ENCODE measurements at regions not wholly inside any gene's neighbourhood (a gene's known extent, or its start where the extent isn't known, plus 50 kb on each side); places are given as distances from the start of the nearest gene placed in this dataset.

DNA sequence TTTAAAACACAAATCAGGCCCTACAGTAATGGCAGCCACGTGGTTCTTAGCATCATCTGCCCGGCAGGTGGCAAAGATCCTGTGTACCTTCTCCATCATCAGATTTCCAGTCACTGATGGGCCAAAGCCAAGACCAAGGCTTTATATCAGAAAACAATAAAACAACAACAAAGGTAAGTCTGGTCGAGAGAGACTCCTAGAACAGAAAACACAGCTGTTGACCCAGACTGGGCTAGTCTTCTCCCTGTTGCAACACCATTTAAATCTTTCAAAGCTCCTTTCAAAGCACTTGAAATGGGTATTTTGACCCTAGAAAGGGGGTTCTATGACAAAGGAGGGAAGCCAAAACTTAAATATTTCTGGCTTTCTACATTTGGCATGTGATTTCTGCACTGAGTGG is 285.6 kb downstream of the IPMK start:
- no peak for TF ChIP-seq CTCF (IDR thresholded peaks at IDR 0.05)
- no peak for TF ChIP-seq EZH2 (IDR thresholded peaks at IDR 0.05; ENCODE audit: borderline replicate concordance, insufficient read depth, low read depth, low read length, poor library complexity, severe bottlenecking)
- H3K9ac ChIP-seq (ENCODE audit: low read length): no peak overlapping the region
- Mint-ChIP-seq H3K4me3 (no peak overlapping the region), H3K4me1 (no peaks in the 10 kb centered on the region), H3K27ac (no peak overlapping the region), H3K9me3 (ENCODE audit: insufficient read depth) (no peaks in the 10 kb centered on the region), H3K27me3 (no peaks in the 10 kb centered on the region)
- H2AFZ ChIP-seq (ENCODE audit: insufficient read depth, low read depth, low read length, poor library complexity, severe bottlenecking): no peak overlapping the region
- H3K27me3 ChIP-seq (replicated peaks in 1 of 4; ENCODE audit: control extremely low read depth in 1 of 4, control insufficient read depth in 3 of 4, insufficient read depth in 4 of 4, low read length in 3 of 4): no peaks in the 10 kb centered on the region
- no peaks in the 10 kb centered on the region for H3K79me2 ChIP-seq (ENCODE audit: control insufficient read depth, insufficient read depth, low read length)
- H3K4me3 ChIP-seq (ENCODE audit: control extremely low read depth in 1 of 5, extremely low read depth in 1 of 5, insufficient read depth in 1 of 5, low read depth in 2 of 5, low read length in 4 of 5): no peak overlapping the region
- H3K36me3 ChIP-seq (replicated peaks in 1 of 2; ENCODE audit: control extremely low read depth in 1 of 2, control insufficient read depth in 1 of 2, extremely low read depth in 1 of 2, insufficient read depth in 2 of 2, low read length in 1 of 2): no peaks in the 10 kb centered on the region
- no peaks in the 10 kb centered on the region for H4K20me1 ChIP-seq (ENCODE audit: control insufficient read depth, insufficient read depth, low read length, poor library complexity, severe bottlenecking)
- no peaks in the 10 kb centered on the region for H3K4me1 ChIP-seq (ENCODE audit: control insufficient read depth in 2 of 2, insufficient read depth in 2 of 2, low read length in 2 of 2)
- no peak for ATAC-seq (ENCODE audit: low read depth)
- H3K4me2 ChIP-seq (replicated peaks; ENCODE audit: low read depth, low read length, poor library complexity, severe bottlenecking): no peak overlapping the region
- ChIA-PET CTCF (no interaction called here), POLR2A (no interaction called here)
- intact Hi-C loops (cut with micrococcal nuclease): no loop called here
- no peaks in the 10 kb centered on the region for H3K9me3 ChIP-seq (ENCODE audit: control extremely low read depth in 1 of 3, control insufficient read depth in 2 of 3, insufficient read depth in 1 of 3, low read length in 2 of 3)
- no peak for DNase-seq
- WGBS (ENCODE audit: insufficient coverage): 59% methylated on average over 2 of the region's 3 CpGs
- H3K27ac ChIP-seq (ENCODE audit: low read length in 2 of 2): no peak overlapping the region

- WGBS (ENCODE audit: insufficient coverage): no CpG with 5 or more reads among the region's 2 CpGs
Measured at GRCh38 chr10:57979956-57980355, 287.7 kb downstream of the IPMK start.

More at GRCh38 chr10:57979956-57980355, 287.7 kb downstream of the IPMK start:
- no peaks in the 10 kb centered on the region for H3K36me3 ChIP-seq (replicated peaks in 1 of 2; ENCODE audit: control extremely low read depth in 1 of 2, control insufficient read depth in 1 of 2, extremely low read depth in 1 of 2, insufficient read depth in 2 of 2, low read length in 1 of 2)
- H3K9me3 Mint-ChIP-seq (ENCODE audit: insufficient read depth): no peaks in the 10 kb centered on the region
- H2AFZ ChIP-seq (ENCODE audit: insufficient read depth, low read depth, low read length, poor library complexity, severe bottlenecking): no peak overlapping the region
- no peaks in the 10 kb centered on the region for H3K4me1 ChIP-seq (ENCODE audit: control insufficient read depth in 2 of 2, insufficient read depth in 2 of 2, low read length in 2 of 2)
- H3K9ac ChIP-seq (ENCODE audit: low read length): no peak overlapping the region
- no peak overlapping the region for H3K27ac Mint-ChIP-seq
- no peaks in the 10 kb centered on the region for H3K9me3 ChIP-seq (ENCODE audit: control extremely low read depth in 1 of 3, control insufficient read depth in 2 of 3, insufficient read depth in 1 of 3, low read length in 2 of 3)
- H3K4me2 ChIP-seq (replicated peaks; ENCODE audit: low read depth, low read length, poor library complexity, severe bottlenecking): no peak overlapping the region
- no peak overlapping the region for H3K4me3 ChIP-seq (ENCODE audit: control extremely low read depth in 1 of 5, extremely low read depth in 1 of 5, insufficient read depth in 1 of 5, low read depth in 2 of 5, low read length in 4 of 5)
- H4K20me1 ChIP-seq (ENCODE audit: control insufficient read depth, insufficient read depth, low read length, poor library complexity, severe bottlenecking): no peaks in the 10 kb centered on the region
- no peaks in the 10 kb centered on the region for H3K79me2 ChIP-seq (ENCODE audit: control insufficient read depth, insufficient read depth, low read length)
- H3K27ac ChIP-seq (ENCODE audit: low read length in 2 of 2): no peak overlapping the region
- no peak overlapping the region for H3K4me3 Mint-ChIP-seq
- ChIA-PET CTCF (interaction anchor here (0.7 kb wide), 1 partner anchor 8 kb away, joined by 3 read pairs; no protein-coding TSS in a partner anchor), POLR2A (no interaction called here)
- no peak for DNase-seq
- intact Hi-C loops (cut with micrococcal nuclease): no loop called here
- no peaks in the 10 kb centered on the region for H3K27me3 Mint-ChIP-seq
- TF ChIP-seq EZH2 (IDR thresholded peaks at IDR 0.05; ENCODE audit: borderline replicate concordance, insufficient read depth, low read depth, low read length, poor library complexity, severe bottlenecking) (no peak), CTCF (IDR thresholded peaks at IDR 0.05) (no peak)
- no peaks in the 10 kb centered on the region for H3K4me1 Mint-ChIP-seq
- H3K27me3 ChIP-seq (replicated peaks in 1 of 4; ENCODE audit: control extremely low read depth in 1 of 4, control insufficient read depth in 3 of 4, insufficient read depth in 4 of 4, low read length in 3 of 4): no peaks in the 10 kb centered on the region
- ATAC-seq (ENCODE audit: low read depth): no peak
